OCI-LY1 (cell line): ENCODE measurements at regions not wholly inside any gene's neighbourhood (a gene's known extent, or its start where the extent isn't known, plus 50 kb on each side); places are given as distances from the start of the nearest gene placed in this dataset.

ENCODE experiments used
- H2AFZ ChIP-seq: fragments of 200-600 bp; sonication (generic), shearing (Covaris generic); 2 replicates; pipeline ENCODE4 v1.6.0; 2014; ENCODE audit warnings: antibody characterized with exemption, mild to moderate bottlenecking, low read length
- H3F3A ChIP-seq: fragments of 200-600 bp; sonication (generic), shearing (Covaris generic); 2 replicates; pipeline ENCODE4 v1.6.0; 2014; ENCODE audit warnings: mild to moderate bottlenecking, antibody characterized with exemption, low read length, moderate library complexity; ENCODE audit not compliant: insufficient read depth
- H3K27ac ChIP-seq: fragments of 200-600 bp; sonication (generic); 2 replicates; pipeline ENCODE4 v1.5.1; 2014; ENCODE audit warnings: low read length, mixed run types, mild to moderate bottlenecking, low read depth; ENCODE audit not compliant: poor library complexity, severe bottlenecking
- H3K27me3 ChIP-seq: fragments of 200-600 bp; sonication (generic); 2 replicates; pipeline ENCODE4 v1.6.0; 2014; ENCODE audit warnings: antibody characterized with exemption, mild to moderate bottlenecking, low read length, moderate library complexity; ENCODE audit not compliant: insufficient read depth
- H3K36me3 ChIP-seq: fragments of 200-600 bp; sonication (generic); 2 replicates; pipeline ENCODE4 v1.6.1; 2014; ENCODE audit warnings: mild to moderate bottlenecking, antibody characterized with exemption, low read length, moderate library complexity, mixed read lengths; ENCODE audit not compliant: insufficient read depth
- H3K4me1 ChIP-seq: fragments of 200-600 bp; sonication (generic); 2 replicates; pipeline ENCODE4 v1.5.1; 2014; ENCODE audit warnings: mild to moderate bottlenecking, low read length, moderate library complexity; ENCODE audit not compliant: insufficient read depth, severe bottlenecking
- H3K4me2 ChIP-seq: fragments of 200-600 bp; sonication (generic), shearing (Covaris generic); 2 replicates; pipeline ENCODE4 v1.6.1; 2014; ENCODE audit warnings: low read length
- H3K4me3 ChIP-seq: fragments of 200-600 bp; sonication (generic); 2 replicates; pipeline ENCODE4 v1.5.1; 2014; ENCODE audit warnings: low read length, low read depth, mild to moderate bottlenecking, mixed read lengths; ENCODE audit not compliant: poor library complexity, severe bottlenecking
- H3K79me2 ChIP-seq: fragments of 200-600 bp; shearing (Covaris generic); 2 replicates; pipeline ENCODE4 v1.6.1; 2016; ENCODE audit warnings: mixed run types, low read length, mixed read lengths; ENCODE audit not compliant: insufficient read depth
- H3K9ac ChIP-seq: fragments of 200-600 bp; sonication (generic), shearing (Covaris generic); 2 replicates; pipeline ENCODE4 v1.6.1; 2014; ENCODE audit warnings: mild to moderate bottlenecking, low read length, mixed read lengths
- H3K9me2 ChIP-seq: fragments of 200-600 bp; sonication (generic), shearing (Covaris generic); 2 replicates; pipeline ENCODE4 v1.6.1; 2014; ENCODE audit warnings: low read depth, mild to moderate bottlenecking, low read length, mixed read lengths
- H3K9me3 ChIP-seq: fragments of 200-600 bp; shearing (Covaris generic); 2 replicates; pipeline ENCODE4 v1.6.1; 2014; ENCODE audit warnings: low read length, mixed read lengths
- H4K20me1 ChIP-seq: fragments of 200-600 bp; sonication (generic), shearing (Covaris generic); 2 replicates; pipeline ENCODE4 v1.6.0; 2016; ENCODE audit warnings: mild to moderate bottlenecking, low read length; ENCODE audit not compliant: insufficient read depth
- EZH2 ChIP-seq: fragments of 200-600 bp; sonication (generic), shearing (Covaris generic); IDR thresholded peaks from 2 replicates; pipeline ENCODE4 v1.8.0; 2017; ENCODE audit warnings: borderline replicate concordance, mixed run types, mild to moderate bottlenecking, antibody characterized with exemption, low read length, moderate library complexity, mixed read lengths
- TF ChIP-seq, protein P1 (sequence below): fragments of 200-600 bp; sonication (generic), shearing (Covaris generic); IDR thresholded peaks from 2 replicates; pipeline ENCODE4 v1.5.1; 2017; ENCODE audit warnings: mild to moderate bottlenecking, antibody characterized with exemption, low read length, moderate library complexity, mixed read lengths

DNA sequence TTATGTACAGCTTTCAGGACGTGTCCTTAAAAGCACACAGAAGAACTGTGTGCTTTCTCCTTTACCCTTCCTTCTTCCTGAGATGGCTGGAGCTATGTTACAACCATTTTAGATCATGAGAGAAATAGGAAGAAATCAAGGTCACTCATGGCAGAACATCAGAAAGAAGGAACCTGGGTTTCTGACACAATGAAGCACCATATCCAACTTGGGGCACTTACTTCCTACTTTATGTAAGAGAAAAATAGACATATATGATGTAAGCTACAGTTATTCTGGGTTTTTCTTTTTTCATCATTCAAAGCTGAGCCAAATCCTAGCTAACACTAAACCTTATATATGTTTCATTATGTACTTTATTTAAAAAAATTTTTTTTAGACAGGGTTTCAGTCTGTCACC, 79.5 kb downstream of the FAM161A start:
- Histone ChIP-seq H3K36me3 (no peaks in the 10 kb centered on the region), H3K9me2 (no peaks in the 10 kb centered on the region), H3K9me3 (no peaks in the 10 kb centered on the region), H4K20me1 (no peaks in the 10 kb centered on the region), H3K4me3 (no peak overlapping the region), H2AFZ (no peak overlapping the region), H3K27me3 (no peaks in the 10 kb centered on the region), H3K4me1 (peaks cover 15% of the 10 kb centered on the region), H3K79me2 (no peaks in the 10 kb centered on the region), H3K4me2 (no peak overlapping the region), H3K9ac (no peak overlapping the region), H3F3A (no peaks in the 10 kb centered on the region), H3K27ac (peak overlapping the region; percentile 5)
- TF ChIP-seq EZH2: no peak
- TF ChIP-seq, protein P1, sequence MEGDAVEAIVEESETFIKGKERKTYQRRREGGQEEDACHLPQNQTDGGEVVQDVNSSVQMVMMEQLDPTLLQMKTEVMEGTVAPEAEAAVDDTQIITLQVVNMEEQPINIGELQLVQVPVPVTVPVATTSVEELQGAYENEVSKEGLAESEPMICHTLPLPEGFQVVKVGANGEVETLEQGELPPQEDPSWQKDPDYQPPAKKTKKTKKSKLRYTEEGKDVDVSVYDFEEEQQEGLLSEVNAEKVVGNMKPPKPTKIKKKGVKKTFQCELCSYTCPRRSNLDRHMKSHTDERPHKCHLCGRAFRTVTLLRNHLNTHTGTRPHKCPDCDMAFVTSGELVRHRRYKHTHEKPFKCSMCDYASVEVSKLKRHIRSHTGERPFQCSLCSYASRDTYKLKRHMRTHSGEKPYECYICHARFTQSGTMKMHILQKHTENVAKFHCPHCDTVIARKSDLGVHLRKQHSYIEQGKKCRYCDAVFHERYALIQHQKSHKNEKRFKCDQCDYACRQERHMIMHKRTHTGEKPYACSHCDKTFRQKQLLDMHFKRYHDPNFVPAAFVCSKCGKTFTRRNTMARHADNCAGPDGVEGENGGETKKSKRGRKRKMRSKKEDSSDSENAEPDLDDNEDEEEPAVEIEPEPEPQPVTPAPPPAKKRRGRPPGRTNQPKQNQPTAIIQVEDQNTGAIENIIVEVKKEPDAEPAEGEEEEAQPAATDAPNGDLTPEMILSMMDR: no peak

DNA sequence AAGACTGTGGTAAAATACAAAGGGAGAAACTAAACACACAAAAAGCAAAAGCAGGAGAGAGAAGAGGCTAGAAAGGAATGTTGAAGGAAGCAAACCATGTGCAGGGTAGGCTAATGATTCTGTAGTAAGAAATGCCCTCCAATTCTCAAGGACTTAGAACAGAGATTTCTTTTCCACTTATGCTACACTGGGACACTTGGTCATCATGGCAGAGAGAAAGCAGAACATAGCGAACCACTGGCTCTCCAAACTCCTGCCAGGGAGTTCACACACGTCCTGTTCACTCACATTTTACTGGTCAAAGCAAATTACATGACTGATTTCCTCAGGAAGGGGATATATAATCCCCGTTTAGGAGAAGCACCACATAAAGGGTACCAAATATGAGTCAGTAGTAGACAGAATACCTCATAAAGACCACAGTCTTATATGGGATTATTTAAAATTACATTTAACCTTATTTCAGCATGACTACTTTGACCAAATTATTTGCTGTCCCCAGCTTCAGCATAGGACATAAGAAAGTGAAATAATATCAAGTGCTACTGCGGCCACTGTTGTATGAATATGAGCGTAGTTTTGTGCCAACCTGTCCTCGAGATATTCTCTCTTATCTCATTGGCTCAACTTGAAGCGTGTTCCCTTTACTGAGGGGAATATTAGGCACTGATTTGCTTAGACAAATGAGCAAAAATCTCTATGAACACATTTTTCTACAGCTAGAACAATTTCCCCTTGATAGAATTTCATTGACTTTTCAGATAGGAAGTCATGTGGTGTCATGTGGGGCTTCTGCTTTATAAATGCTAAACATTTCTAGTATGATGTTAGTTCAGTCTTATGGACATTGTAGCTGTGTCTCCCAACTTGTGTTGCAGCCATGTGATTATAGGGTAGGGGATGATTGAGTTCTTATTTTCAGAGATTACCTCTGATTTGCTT, 81.7 kb downstream of the FAM161A start:
- no peaks in the 10 kb centered on the region for H3K9me2 ChIP-seq
- H3K9me3 ChIP-seq: no peaks in the 10 kb centered on the region
- H3K27ac ChIP-seq: no peak overlapping the region
- no peaks in the 10 kb centered on the region for H3K27me3 ChIP-seq
- H3K4me1 ChIP-seq: peaks cover 15% of the 10 kb centered on the region
- TF ChIP-seq, protein P1: no peak
- no peak for TF ChIP-seq EZH2
- H3K4me2 ChIP-seq: no peak overlapping the region
- no peak overlapping the region for H2AFZ ChIP-seq
- no peak overlapping the region for H3K9ac ChIP-seq
- no peaks in the 10 kb centered on the region for H3K36me3 ChIP-seq
- no peak overlapping the region for H3K4me3 ChIP-seq
- H4K20me1 ChIP-seq: no peaks in the 10 kb centered on the region
- H3K79me2 ChIP-seq: no peaks in the 10 kb centered on the region
- H3F3A ChIP-seq: no peaks in the 10 kb centered on the region

DNA sequence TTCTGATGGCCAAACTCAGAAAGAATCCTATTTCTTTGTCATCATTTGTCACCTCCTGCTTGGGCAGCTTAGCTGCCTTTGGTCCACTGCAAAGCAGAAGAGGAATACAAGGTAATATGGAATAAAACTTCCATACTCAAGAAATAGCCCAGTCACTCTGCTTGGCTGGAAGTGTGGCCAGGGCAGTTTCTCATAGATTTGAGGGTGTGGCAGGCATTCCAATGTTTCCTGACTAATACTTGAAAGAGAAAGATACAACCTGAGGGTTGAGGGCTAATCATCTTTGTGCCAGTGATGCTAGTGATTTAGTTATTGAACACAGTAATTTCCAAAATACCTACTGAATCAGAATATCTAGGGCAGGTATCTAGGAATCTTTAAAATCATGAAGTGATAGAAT, 83.1 kb downstream of the FAM161A start:
- no peak overlapping the region for H2AFZ ChIP-seq
- H3K36me3 ChIP-seq: no peaks in the 10 kb centered on the region
- no peaks in the 10 kb centered on the region for H3K79me2 ChIP-seq
- H3K4me3 ChIP-seq: no peak overlapping the region
- no peak overlapping the region for H3K27ac ChIP-seq
- no peaks in the 10 kb centered on the region for H3K9me3 ChIP-seq
- H3K9me2 ChIP-seq: no peaks in the 10 kb centered on the region
- no peak for TF ChIP-seq EZH2
- TF ChIP-seq, protein P1: no peak
- H4K20me1 ChIP-seq: no peaks in the 10 kb centered on the region
- no peaks in the 10 kb centered on the region for H3K27me3 ChIP-seq
- H3K4me2 ChIP-seq: no peak overlapping the region
- no peaks in the 10 kb centered on the region for H3F3A ChIP-seq
- H3K4me1 ChIP-seq: peaks cover 4% of the 10 kb centered on the region
- no peak overlapping the region for H3K9ac ChIP-seq
